Trophoblast cell (in vitro differentiated cells and primary cell): ENCODE measurements at regions not wholly inside any gene's neighbourhood (a gene's known extent, or its start where the extent isn't known, plus 50 kb on each side); places are given as distances from the start of the nearest gene placed in this dataset.

Experiments used
- DNase-seq, 2 donors: peaks; one replicate each; pipeline ENCODE4 v3.0.0-alpha.2; 2016
- H2AFZ ChIP-seq: 2 replicates; pipeline ENCODE4 v1.6.1; 2013; ENCODE audit warnings: low read length, moderate library complexity, mild to moderate bottlenecking; ENCODE audit not compliant: insufficient read depth, poor library complexity
- H2AK5ac ChIP-seq: 2 replicates; pipeline ENCODE4 v1.6.1; 2013; ENCODE audit warnings: mild to moderate bottlenecking, low read length
- H2BK120ac ChIP-seq: 2 replicates; pipeline ENCODE4 v1.6.1; 2013; ENCODE audit warnings: low read length, mild to moderate bottlenecking, moderate library complexity; ENCODE audit not compliant: insufficient read depth, poor library complexity
- H2BK12ac ChIP-seq: 2 replicates; pipeline ENCODE4 v1.6.1; 2013; ENCODE audit warnings: mild to moderate bottlenecking, low read length, moderate library complexity
- H2BK5ac ChIP-seq: 2 replicates; pipeline ENCODE4 v1.6.1; 2013; ENCODE audit warnings: low read length, low read depth, moderate library complexity, mild to moderate bottlenecking; ENCODE audit not compliant: poor library complexity
- H3K14ac ChIP-seq: 2 replicates; pipeline ENCODE4 v1.6.1; 2013; ENCODE audit warnings: mild to moderate bottlenecking, low read length
- H3K18ac ChIP-seq: 2 replicates; pipeline ENCODE4 v1.6.1; 2013; ENCODE audit warnings: mild to moderate bottlenecking, low read length
- H3K23ac ChIP-seq: 2 replicates; pipeline ENCODE4 v1.6.1; 2013; ENCODE audit warnings: low read length
- H3K27ac ChIP-seq: 2 replicates; pipeline ENCODE4 v1.5.1; 2013; ENCODE audit warnings: low read depth, mild to moderate bottlenecking, inconsistent platforms, low read length, moderate library complexity
- H3K27me3 ChIP-seq: 2 replicates; pipeline ENCODE4 v1.6.1; 2013; ENCODE audit warnings: inconsistent platforms, mild to moderate bottlenecking, low read length, moderate library complexity; ENCODE audit not compliant: insufficient read depth
- H3K36me3 ChIP-seq, 2 experiments: 1 replicate in 1 of 2; 2 replicates in 1 of 2; pipeline ENCODE4 v1.6.1; 2013; ENCODE audit warnings: low read length in 2 of 2, mild to moderate bottlenecking in 2 of 2, moderate library complexity in 1 of 2; ENCODE audit not compliant: insufficient read depth in 2 of 2, control insufficient read depth in 1 of 2
- H3K4ac ChIP-seq: 2 replicates; pipeline ENCODE4 v1.6.1; 2013; ENCODE audit warnings: low read depth, mild to moderate bottlenecking, low read length, moderate library complexity
- H3K4me1 ChIP-seq, 2 experiments: 1 replicate in 1 of 2; 2 replicates in 1 of 2; pipeline ENCODE4 v1.6.1; 2013; ENCODE audit warnings: low read length in 2 of 2, mild to moderate bottlenecking in 2 of 2, moderate library complexity in 1 of 2; ENCODE audit not compliant: insufficient read depth in 2 of 2, control insufficient read depth in 1 of 2
- H3K4me2 ChIP-seq: 2 replicates; pipeline ENCODE4 v1.6.1; 2013; ENCODE audit warnings: inconsistent platforms, mild to moderate bottlenecking, low read length, moderate library complexity
- H3K4me3 ChIP-seq: 2 replicates; pipeline ENCODE4 v1.5.1; 2013; ENCODE audit warnings: mild to moderate bottlenecking, low read depth, low read length, inconsistent platforms
- H3K79me1 ChIP-seq: one replicate; pipeline ENCODE4 v1.6.1; 2013; ENCODE audit warnings: low read length
- H3K79me2 ChIP-seq: 2 replicates; pipeline ENCODE4 v1.6.1; 2013; ENCODE audit warnings: low read length, mild to moderate bottlenecking; ENCODE audit not compliant: control insufficient read depth, insufficient read depth, poor library complexity
- H3K9ac ChIP-seq: 2 replicates; pipeline ENCODE4 v1.6.1; 2013; ENCODE audit warnings: mild to moderate bottlenecking, low read length
- H3K9me3 ChIP-seq: 2 replicates; pipeline ENCODE4 v1.6.1; 2013; ENCODE audit warnings: low read depth, mild to moderate bottlenecking, control low read depth, inconsistent platforms, low read length; ENCODE audit not compliant: insufficient read depth
- H4K12ac ChIP-seq: 2 replicates; pipeline ENCODE4 v1.6.1; 2013; ENCODE audit warnings: low read depth, mild to moderate bottlenecking, low read length, moderate library complexity
- H4K8ac ChIP-seq: 2 replicates; pipeline ENCODE4 v1.6.1; 2013; ENCODE audit warnings: low read depth, mild to moderate bottlenecking, low read length, moderate library complexity
- H4K91ac ChIP-seq: one replicate; pipeline ENCODE4 v1.6.1; 2013; ENCODE audit warnings: low read depth, mild to moderate bottlenecking, low read length, moderate library complexity
- WGBS: extraction: QIAGEN DNeasy Blood & Tissue Kit; methylation state at CpG from one replicate; pipeline ENCODE4 v1.1.7; 2013; ENCODE audit warnings: missing lambda C conversion rate; ENCODE audit not compliant: insufficient read length, insufficient coverage; ENCODE audit errors: extremely low coverage; 5-methylcytosine and 5-hydroxymethylcytosine counted together

DNA sequence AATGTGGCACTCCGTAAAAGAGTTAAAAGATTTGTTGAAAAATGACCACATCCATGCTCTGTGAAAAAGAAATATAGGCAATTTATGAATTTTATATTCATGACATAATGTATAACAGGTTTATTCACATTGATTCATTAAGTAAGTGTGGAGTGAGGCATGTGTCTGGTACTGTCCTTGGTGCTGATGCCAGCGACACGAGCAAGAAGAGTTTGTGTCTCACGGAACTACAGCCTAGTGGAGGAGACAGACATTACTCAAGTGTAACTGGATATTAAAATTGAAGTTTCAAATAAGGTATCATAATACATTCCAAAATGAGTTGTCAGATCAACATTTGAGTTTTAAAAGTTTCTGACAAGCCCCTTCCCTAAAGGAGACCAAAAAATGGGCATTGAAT, 122.7 kb upstream of the PRNP start:
- Histone ChIP-seq H3K4me1 (no peaks in the 10 kb centered on the region), H3K18ac (no peak overlapping the region), H3K9ac (no peak overlapping the region), H2BK120ac (no peak overlapping the region), H3K79me2 (no peaks in the 10 kb centered on the region), H4K8ac (no peak overlapping the region), H2BK5ac (no peak overlapping the region), H3K9me3 (no peaks in the 10 kb centered on the region), H2BK12ac (no peak overlapping the region), H4K91ac (no peak overlapping the region), H3K23ac (no peak overlapping the region), H3K36me3 (no peaks in the 10 kb centered on the region), H3K4me3 (no peak overlapping the region), H2AK5ac (no peak overlapping the region), H4K12ac (no peak overlapping the region), H3K4me2 (no peak overlapping the region), H2AFZ (no peak overlapping the region), H3K27me3 (no peaks in the 10 kb centered on the region), H3K14ac (no peak overlapping the region), H3K79me1 (no peaks in the 10 kb centered on the region), H3K4ac (no peak overlapping the region), H3K27ac (no peak overlapping the region)
- DNase-seq = peak in 1 of 2 donors; percentile 62
- WGBS = no CpG with 5 or more reads among the region's 4 CpGs

DNA sequence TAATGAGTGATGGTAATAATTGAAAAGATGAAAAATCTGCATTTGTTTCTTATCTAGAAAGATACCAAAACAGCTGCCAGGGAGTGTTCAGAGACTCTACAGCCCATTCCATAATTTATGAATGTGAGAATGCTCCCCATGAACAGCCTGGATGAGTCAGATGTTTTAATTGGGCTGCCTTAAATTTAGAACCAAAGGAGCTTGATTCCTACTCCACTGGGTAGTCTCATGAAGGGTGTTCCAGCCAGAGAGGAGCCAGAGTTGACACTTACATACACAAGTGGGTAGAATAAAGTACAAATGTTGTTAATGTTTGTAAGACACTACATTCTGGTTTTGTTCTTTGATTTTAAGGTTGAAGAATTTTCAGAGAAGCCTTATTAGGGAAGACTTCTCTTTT, 123.2 kb upstream of the PRNP start:
- Histone ChIP-seq H3K4ac (no peak overlapping the region), H3K27ac (no peak overlapping the region), H4K12ac (no peak overlapping the region), H2AK5ac (no peak overlapping the region), H3K4me1 (no peaks in the 10 kb centered on the region), H3K4me3 (no peak overlapping the region), H4K91ac (no peak overlapping the region), H2BK5ac (no peak overlapping the region), H3K79me2 (no peaks in the 10 kb centered on the region), H2BK12ac (no peak overlapping the region), H3K27me3 (no peaks in the 10 kb centered on the region), H3K9me3 (no peaks in the 10 kb centered on the region), H4K8ac (no peak overlapping the region), H3K4me2 (no peak overlapping the region), H3K23ac (no peak overlapping the region), H3K9ac (no peak overlapping the region), H3K36me3 (no peaks in the 10 kb centered on the region), H2AFZ (no peak overlapping the region), H3K18ac (no peak overlapping the region), H3K79me1 (no peaks in the 10 kb centered on the region), H2BK120ac (no peak overlapping the region), H3K14ac (no peak overlapping the region)
- no peak for DNase-seq

DNA sequence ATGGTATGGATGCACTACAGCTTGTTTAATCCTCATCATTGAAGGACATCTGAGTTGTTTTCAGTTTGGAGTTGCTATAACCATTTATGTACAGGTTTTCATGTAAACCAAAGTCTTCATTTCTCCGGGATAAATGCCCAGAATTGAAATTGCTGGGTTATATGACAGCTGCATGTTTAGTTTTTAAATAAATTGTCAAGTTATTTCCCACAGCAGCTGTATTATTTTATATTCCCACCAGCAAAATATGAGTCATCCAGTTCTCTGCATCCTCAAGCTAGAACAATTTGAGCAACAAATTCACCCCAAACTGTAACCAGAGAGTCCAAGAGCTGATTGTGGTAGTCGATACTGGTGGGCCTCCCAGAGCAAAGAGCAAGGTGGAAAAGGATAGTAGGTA, 125.6 kb upstream of the PRNP start:
- Histone ChIP-seq H3K18ac (no peak overlapping the region), H2BK5ac (no peak overlapping the region), H3K79me2 (no peaks in the 10 kb centered on the region), H3K4me2 (no peak overlapping the region), H4K91ac (no peak overlapping the region), H3K9me3 (no peaks in the 10 kb centered on the region), H3K14ac (no peak overlapping the region), H4K8ac (no peak overlapping the region), H2AFZ (no peak overlapping the region), H3K27ac (no peak overlapping the region), H4K12ac (no peak overlapping the region), H2BK120ac (no peak overlapping the region), H3K4me3 (no peak overlapping the region), H3K27me3 (no peaks in the 10 kb centered on the region), H2AK5ac (no peak overlapping the region), H3K4me1 (no peaks in the 10 kb centered on the region), H3K4ac (no peak overlapping the region), H3K23ac (no peak overlapping the region), H3K36me3 (no peaks in the 10 kb centered on the region), H3K79me1 (no peaks in the 10 kb centered on the region), H2BK12ac (no peak overlapping the region), H3K9ac (no peak overlapping the region)
- DNase-seq = no peak
- no CpG with 5 or more reads among the region's 2 CpGs for WGBS

DNA sequence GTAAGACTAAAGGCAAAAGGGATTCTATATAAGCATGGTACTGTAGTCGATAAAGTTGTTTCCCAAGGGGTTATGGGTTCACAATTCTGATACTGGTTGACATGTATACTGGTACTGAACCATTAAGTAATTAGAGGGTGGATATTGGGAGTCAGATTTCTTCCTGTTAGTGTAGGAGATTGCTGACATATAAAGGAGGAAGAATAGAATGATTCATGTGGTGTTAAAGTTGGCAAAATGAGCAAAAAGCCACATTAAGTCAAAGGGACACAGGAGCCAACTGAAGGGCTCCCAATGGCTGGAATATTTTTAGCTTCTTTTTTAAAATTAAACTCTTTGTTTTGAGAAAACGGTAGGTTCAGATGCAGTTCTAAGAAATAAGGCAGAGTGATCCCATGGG, 126.3 kb upstream of the PRNP start:
- Histone ChIP-seq H3K27ac (no peak overlapping the region), H3K4me1 (no peaks in the 10 kb centered on the region), H3K27me3 (no peaks in the 10 kb centered on the region), H3K4me3 (no peak overlapping the region), H3K14ac (no peak overlapping the region), H4K8ac (no peak overlapping the region), H3K4me2 (no peak overlapping the region), H2AK5ac (no peak overlapping the region), H3K79me2 (no peaks in the 10 kb centered on the region), H2AFZ (no peak overlapping the region), H3K36me3 (no peaks in the 10 kb centered on the region), H3K79me1 (no peaks in the 10 kb centered on the region), H3K23ac (no peak overlapping the region), H2BK120ac (no peak overlapping the region), H2BK5ac (no peak overlapping the region), H4K91ac (no peak overlapping the region), H3K4ac (no peak overlapping the region), H3K9me3 (no peaks in the 10 kb centered on the region), H3K18ac (no peak overlapping the region), H3K9ac (no peak overlapping the region), H4K12ac (no peak overlapping the region), H2BK12ac (no peak overlapping the region)
- no peak for DNase-seq
- no CpG with 5 or more reads among the region's 2 CpGs for WGBS

DNA sequence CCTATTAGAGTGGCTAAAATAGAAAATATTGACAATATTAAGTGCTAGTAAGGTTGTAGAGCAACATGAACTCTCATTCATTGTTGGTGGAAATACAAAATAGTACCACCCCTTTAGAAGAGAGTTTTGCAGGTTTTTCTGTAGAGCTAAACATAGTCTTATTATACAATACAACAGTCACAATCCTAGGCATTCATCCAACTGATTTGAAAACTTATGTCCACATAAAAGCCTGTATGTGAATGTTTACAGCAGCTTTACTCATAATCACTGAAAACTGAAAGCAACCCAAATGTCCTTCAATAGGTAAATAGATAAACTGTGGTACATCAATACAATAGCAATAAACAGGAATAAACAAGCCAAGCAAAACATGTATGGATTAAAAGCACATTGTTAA, 127.2 kb upstream of the PRNP start:
- Histone ChIP-seq H3K79me2 (no peaks in the 10 kb centered on the region), H2AK5ac (no peak overlapping the region), H3K14ac (no peak overlapping the region), H4K8ac (no peak overlapping the region), H3K27ac (no peak overlapping the region), H3K27me3 (no peaks in the 10 kb centered on the region), H3K9ac (no peak overlapping the region), H3K23ac (no peak overlapping the region), H3K36me3 (no peaks in the 10 kb centered on the region), H4K12ac (no peak overlapping the region), H3K4me1 (no peaks in the 10 kb centered on the region), H3K4ac (no peak overlapping the region), H3K4me2 (no peak overlapping the region), H2BK5ac (no peak overlapping the region), H4K91ac (no peak overlapping the region), H2BK12ac (no peak overlapping the region), H3K9me3 (no peaks in the 10 kb centered on the region), H3K79me1 (no peaks in the 10 kb centered on the region), H3K18ac (no peak overlapping the region), H2BK120ac (no peak overlapping the region), H3K4me3 (no peak overlapping the region), H2AFZ (no peak overlapping the region)
- DNase-seq = no peak
